ENCODE measurements at regions not wholly inside any gene's neighbourhood (a gene's known extent, or its start where the extent isn't known, plus 50 kb on each side); places are given as distances from the start of the nearest gene placed in this dataset.

DNA sequence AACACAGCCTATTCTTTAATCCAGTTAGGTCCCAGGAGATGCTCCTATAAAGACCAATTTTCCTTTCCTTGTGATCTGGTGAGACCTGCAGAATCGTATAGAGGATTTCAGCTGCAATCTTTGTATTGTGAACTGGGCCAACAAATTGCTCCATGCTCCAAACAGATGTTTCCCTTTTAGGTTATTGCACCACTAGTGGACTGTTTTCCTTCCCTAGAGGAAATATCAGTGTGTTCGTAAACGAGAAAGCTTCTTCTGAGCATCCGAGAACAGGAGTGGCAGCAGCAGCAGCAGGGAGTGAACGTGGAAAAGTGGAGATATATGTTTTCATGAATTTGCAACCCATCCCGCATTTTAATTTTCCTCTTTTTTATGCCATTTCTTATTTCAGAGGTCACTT is 344.1 kb upstream of the PDE3A start:
- no peaks in the 10 kb centered on the region for H3K9me3 ChIP-seq (ENCODE audit: control insufficient read depth, low read length)
- H3K9ac ChIP-seq (ENCODE audit: low read length): no peak overlapping the region
- H3K4me1 ChIP-seq (ENCODE audit: control insufficient read depth, insufficient read depth, low read length): no peaks in the 10 kb centered on the region
- no peaks in the 10 kb centered on the region for H3K27me3 ChIP-seq (replicated peaks; ENCODE audit: control insufficient read depth, insufficient read depth, low read length)
- no peaks in the 10 kb centered on the region for H3K36me3 ChIP-seq (ENCODE audit: control insufficient read depth, insufficient read depth, low read length, severe bottlenecking)
- no peak overlapping the region for H3K4me3 ChIP-seq (ENCODE audit: low read length)
- peak; percentile 78 for DNase-seq (ENCODE audit: low read depth)

DNA sequence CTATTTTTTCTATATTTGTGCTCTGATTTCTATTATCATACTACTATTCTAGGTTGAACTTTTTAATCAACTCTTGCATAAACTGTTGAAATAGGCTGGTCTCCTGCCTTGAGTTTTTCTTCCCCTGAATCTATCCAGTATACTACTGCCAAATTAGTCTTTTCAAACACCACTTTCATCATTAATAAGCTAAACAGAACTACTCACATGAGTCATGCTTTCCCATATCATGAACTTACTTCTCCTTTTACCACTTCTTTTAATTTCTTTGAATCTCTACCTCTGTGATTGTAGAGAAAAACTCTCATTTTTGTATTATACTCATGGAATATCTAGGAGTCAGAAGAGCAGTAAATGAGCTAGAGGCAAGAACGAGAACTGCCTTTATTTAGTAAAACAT is 340.3 kb upstream of the PDE3A start:
- Histone ChIP-seq H3K27me3 (replicated peaks; ENCODE audit: control insufficient read depth, insufficient read depth, low read length) (no peaks in the 10 kb centered on the region), H3K4me1 (ENCODE audit: control insufficient read depth, insufficient read depth, low read length) (no peaks in the 10 kb centered on the region), H3K9me3 (ENCODE audit: control insufficient read depth, low read length) (no peaks in the 10 kb centered on the region), H3K9ac (ENCODE audit: low read length) (no peak overlapping the region), H3K4me3 (ENCODE audit: low read length) (no peak overlapping the region), H3K36me3 (ENCODE audit: control insufficient read depth, insufficient read depth, low read length, severe bottlenecking) (no peaks in the 10 kb centered on the region)
- no peak for DNase-seq (ENCODE audit: low read depth)

GRCh38 chr12:20030826-20031225 is 337.5 kb upstream of the PDE3A start:
- no peaks in the 10 kb centered on the region for H3K9me3 ChIP-seq (ENCODE audit: control insufficient read depth, low read length)
- no peak overlapping the region for H3K4me3 ChIP-seq (ENCODE audit: low read length)
- no peaks in the 10 kb centered on the region for H3K27me3 ChIP-seq (replicated peaks; ENCODE audit: control insufficient read depth, insufficient read depth, low read length)
- no peaks in the 10 kb centered on the region for H3K36me3 ChIP-seq (ENCODE audit: control insufficient read depth, insufficient read depth, low read length, severe bottlenecking)
- H3K4me1 ChIP-seq (ENCODE audit: control insufficient read depth, insufficient read depth, low read length): no peaks in the 10 kb centered on the region
- no peak overlapping the region for H3K9ac ChIP-seq (ENCODE audit: low read length)
- no peak for DNase-seq (ENCODE audit: low read depth)

DNA sequence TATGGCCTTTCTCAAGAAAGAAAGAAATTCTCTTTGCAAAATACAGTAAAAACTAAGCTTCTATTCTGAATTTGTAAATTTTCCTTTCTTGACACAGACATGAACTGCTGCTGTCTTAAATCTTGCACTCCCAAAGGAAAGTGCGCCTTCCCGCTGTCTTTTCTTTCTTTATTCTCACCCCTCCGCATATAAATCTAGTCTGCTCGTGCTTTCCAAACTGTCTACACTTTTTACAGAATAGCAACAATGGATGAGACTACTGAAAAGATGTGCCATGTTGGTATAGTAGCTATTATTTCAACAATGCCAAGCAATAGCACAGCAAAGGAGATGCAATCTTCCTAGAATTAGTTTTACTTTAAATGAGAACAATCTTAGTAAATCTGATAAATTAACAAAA is 328.8 kb upstream of the PDE3A start:
- Histone ChIP-seq H3K27me3 (replicated peaks; ENCODE audit: control insufficient read depth, insufficient read depth, low read length) (no peaks in the 10 kb centered on the region), H3K4me3 (ENCODE audit: low read length) (no peak overlapping the region), H3K9me3 (ENCODE audit: control insufficient read depth, low read length) (no peaks in the 10 kb centered on the region), H3K36me3 (ENCODE audit: control insufficient read depth, insufficient read depth, low read length, severe bottlenecking) (no peaks in the 10 kb centered on the region), H3K4me1 (ENCODE audit: control insufficient read depth, insufficient read depth, low read length) (peaks cover 15% of the 10 kb centered on the region), H3K9ac (ENCODE audit: low read length) (no peak overlapping the region)
- no peak for DNase-seq (ENCODE audit: low read depth)

- H3K9ac ChIP-seq (ENCODE audit: low read length): no peak overlapping the region
- DNase-seq (ENCODE audit: low read depth): no peak
- no peaks in the 10 kb centered on the region for H3K27me3 ChIP-seq (replicated peaks; ENCODE audit: control insufficient read depth, insufficient read depth, low read length)
- H3K4me3 ChIP-seq (ENCODE audit: low read length): no peak overlapping the region
- H3K36me3 ChIP-seq (ENCODE audit: control insufficient read depth, insufficient read depth, low read length, severe bottlenecking): no peaks in the 10 kb centered on the region
- H3K4me1 ChIP-seq (ENCODE audit: control insufficient read depth, insufficient read depth, low read length): peaks cover 21% of the 10 kb centered on the region
- no peaks in the 10 kb centered on the region for H3K9me3 ChIP-seq (ENCODE audit: control insufficient read depth, low read length)
These were observed 328.2 kb upstream of the PDE3A start for GRCh38 chr12:20040184-20040583.

GRCh38 chr12:20040831-20041230 is 327.5 kb upstream of the PDE3A start:
- DNase-seq (ENCODE audit: low read depth): no peak
- H3K4me3 ChIP-seq (ENCODE audit: low read length): no peak overlapping the region
- H3K4me1 ChIP-seq (ENCODE audit: control insufficient read depth, insufficient read depth, low read length): peaks cover 23% of the 10 kb centered on the region
- H3K27me3 ChIP-seq (replicated peaks; ENCODE audit: control insufficient read depth, insufficient read depth, low read length): no peaks in the 10 kb centered on the region
- no peak overlapping the region for H3K9ac ChIP-seq (ENCODE audit: low read length)
- H3K9me3 ChIP-seq (ENCODE audit: control insufficient read depth, low read length): no peaks in the 10 kb centered on the region
- H3K36me3 ChIP-seq (ENCODE audit: control insufficient read depth, insufficient read depth, low read length, severe bottlenecking): no peaks in the 10 kb centered on the region

- Histone ChIP-seq H3K9ac (ENCODE audit: low read length) (no peak overlapping the region), H3K4me1 (ENCODE audit: control insufficient read depth, insufficient read depth, low read length) (peaks cover 23% of the 10 kb centered on the region), H3K27me3 (replicated peaks; ENCODE audit: control insufficient read depth, insufficient read depth, low read length) (no peaks in the 10 kb centered on the region), H3K4me3 (ENCODE audit: low read length) (peak overlapping the region; percentile 31), H3K9me3 (ENCODE audit: control insufficient read depth, low read length) (no peaks in the 10 kb centered on the region), H3K36me3 (ENCODE audit: control insufficient read depth, insufficient read depth, low read length, severe bottlenecking) (no peaks in the 10 kb centered on the region)
- DNase-seq (ENCODE audit: low read depth): no peak
These were observed 324.0 kb upstream of the PDE3A start for GRCh38 chr12:20044351-20044750.

DNA sequence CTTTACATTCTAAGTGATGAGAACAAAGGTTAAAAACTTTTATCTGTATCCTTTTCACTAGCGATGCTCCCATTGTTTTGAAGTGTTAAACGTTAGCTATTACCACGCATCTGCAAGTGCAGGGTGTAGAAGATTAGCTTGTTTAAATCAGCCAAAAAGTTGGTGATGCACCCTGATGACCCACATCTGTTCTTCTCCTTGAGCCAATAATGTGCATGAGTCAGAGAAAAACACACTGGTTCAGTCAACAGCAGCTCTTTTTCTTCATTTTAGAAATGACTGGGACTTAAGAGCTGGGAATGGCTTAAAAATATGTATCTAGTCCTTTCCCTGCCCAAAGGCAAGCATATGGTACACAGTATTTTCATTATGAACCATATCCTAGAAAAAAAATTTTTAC is 323.5 kb upstream of the PDE3A start:
- Histone ChIP-seq H3K9me3 (ENCODE audit: control insufficient read depth, low read length) (no peaks in the 10 kb centered on the region), H3K9ac (ENCODE audit: low read length) (no peak overlapping the region), H3K36me3 (ENCODE audit: control insufficient read depth, insufficient read depth, low read length, severe bottlenecking) (no peaks in the 10 kb centered on the region), H3K4me1 (ENCODE audit: control insufficient read depth, insufficient read depth, low read length) (peaks cover 25% of the 10 kb centered on the region), H3K27me3 (replicated peaks; ENCODE audit: control insufficient read depth, insufficient read depth, low read length) (no peaks in the 10 kb centered on the region), H3K4me3 (ENCODE audit: low read length) (peak overlapping the region; percentile 31)
- peak; percentile 53 for DNase-seq (ENCODE audit: low read depth)

DNA sequence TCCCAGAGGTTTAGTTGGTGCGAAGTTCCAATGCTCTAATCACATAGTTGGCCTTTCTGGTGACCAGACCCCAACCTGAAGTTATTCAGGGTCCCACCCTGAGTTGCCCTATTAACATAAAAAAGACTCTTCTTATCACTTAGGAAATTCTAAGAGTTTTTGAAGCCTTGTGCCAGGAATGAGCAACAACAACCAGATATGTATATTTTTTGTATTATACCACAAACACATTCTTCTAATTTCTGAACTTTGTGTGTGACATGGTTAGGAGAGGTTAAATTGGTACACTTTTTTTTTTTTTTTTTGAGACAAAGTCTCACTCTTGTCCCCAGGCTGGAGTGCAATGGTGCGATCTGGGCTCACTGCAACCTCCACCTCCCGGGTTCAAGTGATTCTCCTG is 320.4 kb upstream of the PDE3A start:
- Histone ChIP-seq H3K36me3 (ENCODE audit: control insufficient read depth, insufficient read depth, low read length, severe bottlenecking) (no peaks in the 10 kb centered on the region), H3K4me1 (ENCODE audit: control insufficient read depth, insufficient read depth, low read length) (peaks cover 29% of the 10 kb centered on the region)

DNA sequence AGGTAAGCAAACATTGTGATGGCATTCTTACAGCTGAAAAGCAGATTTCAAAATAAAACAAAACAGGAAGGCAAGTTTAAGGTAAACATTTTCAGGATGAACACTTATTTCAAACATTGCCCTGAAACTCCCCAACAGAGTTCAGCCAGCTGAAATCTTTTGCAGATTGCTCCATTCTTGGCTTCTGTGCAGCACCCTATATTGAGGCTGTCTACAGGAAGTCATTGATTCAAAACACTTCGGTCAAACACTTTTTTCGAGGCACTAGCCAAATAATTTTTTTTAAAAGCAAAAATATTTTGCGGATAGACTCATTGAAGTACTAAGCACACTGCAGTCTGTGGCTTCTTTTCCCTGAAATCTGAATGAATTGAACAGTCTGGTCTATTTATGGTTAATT is 318.1 kb upstream of the PDE3A start:
- no peak overlapping the region for H3K4me3 ChIP-seq (ENCODE audit: low read length)
- DNase-seq (ENCODE audit: low read depth): peak; percentile 52
- H3K27me3 ChIP-seq (replicated peaks; ENCODE audit: control insufficient read depth, insufficient read depth, low read length): no peaks in the 10 kb centered on the region
- peaks cover 12% of the 10 kb centered on the region for H3K4me1 ChIP-seq (ENCODE audit: control insufficient read depth, insufficient read depth, low read length)
- no peaks in the 10 kb centered on the region for H3K36me3 ChIP-seq (ENCODE audit: control insufficient read depth, insufficient read depth, low read length, severe bottlenecking)
- no peak overlapping the region for H3K9ac ChIP-seq (ENCODE audit: low read length)
- H3K9me3 ChIP-seq (ENCODE audit: control insufficient read depth, low read length): no peaks in the 10 kb centered on the region

More for the DNA sequence above, 320.4 kb upstream of the PDE3A start:
- DNase-seq (ENCODE audit: low read depth): no peak
- no peak overlapping the region for H3K4me3 ChIP-seq (ENCODE audit: low read length)
- H3K9me3 ChIP-seq (ENCODE audit: control insufficient read depth, low read length): no peaks in the 10 kb centered on the region
- no peaks in the 10 kb centered on the region for H3K27me3 ChIP-seq (replicated peaks; ENCODE audit: control insufficient read depth, insufficient read depth, low read length)
- H3K9ac ChIP-seq (ENCODE audit: low read length): no peak overlapping the region

DNA sequence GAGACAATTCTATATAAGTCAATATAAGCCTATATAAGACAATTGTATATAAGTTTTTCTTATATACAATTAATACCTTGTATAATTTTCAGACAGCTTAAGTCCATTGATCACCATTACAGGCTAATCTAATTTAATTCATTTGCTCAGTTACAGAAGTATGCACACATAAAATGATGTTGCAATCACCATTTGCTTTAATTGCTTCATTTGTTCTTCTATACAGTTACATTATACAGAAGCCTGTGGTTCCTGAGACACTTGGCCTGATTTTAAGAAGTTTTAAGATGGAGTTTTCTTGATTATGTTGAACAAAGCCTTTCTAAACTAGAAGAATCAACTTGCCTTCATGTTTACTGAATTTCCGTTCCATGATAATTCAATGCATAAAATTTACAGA is 314.6 kb upstream of the PDE3A start:
- Histone ChIP-seq H3K4me3 (ENCODE audit: low read length) (no peak overlapping the region), H3K27me3 (replicated peaks; ENCODE audit: control insufficient read depth, insufficient read depth, low read length) (no peaks in the 10 kb centered on the region), H3K9me3 (ENCODE audit: control insufficient read depth, low read length) (no peaks in the 10 kb centered on the region), H3K4me1 (ENCODE audit: control insufficient read depth, insufficient read depth, low read length) (peaks cover 11% of the 10 kb centered on the region), H3K9ac (ENCODE audit: low read length) (no peak overlapping the region), H3K36me3 (ENCODE audit: control insufficient read depth, insufficient read depth, low read length, severe bottlenecking) (no peaks in the 10 kb centered on the region)
- no peak for DNase-seq (ENCODE audit: low read depth)

- no peaks in the 10 kb centered on the region for H3K36me3 ChIP-seq (ENCODE audit: control insufficient read depth, insufficient read depth, low read length, severe bottlenecking)
- H3K9ac ChIP-seq (ENCODE audit: low read length): no peak overlapping the region
- H3K4me3 ChIP-seq (ENCODE audit: low read length): no peak overlapping the region
- H3K27me3 ChIP-seq (replicated peaks; ENCODE audit: control insufficient read depth, insufficient read depth, low read length): no peaks in the 10 kb centered on the region
- no peaks in the 10 kb centered on the region for H3K4me1 ChIP-seq (ENCODE audit: control insufficient read depth, insufficient read depth, low read length)
- H3K9me3 ChIP-seq (ENCODE audit: control insufficient read depth, low read length): no peaks in the 10 kb centered on the region
- no peak for DNase-seq (ENCODE audit: low read depth)
These were observed 312.5 kb upstream of the PDE3A start for GRCh38 chr12:20055856-20056255.
